Effector memory CD8-positive, alpha-beta T cell (primary cell): ENCODE measurements at regions not wholly inside any gene's neighbourhood (a gene's known extent, or its start where the extent isn't known, plus 50 kb on each side); places are given as distances from the start of the nearest gene placed in this dataset.

Experiments
- ATAC-seq: fragments of 150-1000 bp; cut with Tn5 transposase; replicated peaks from 2 replicates; pipeline ENCODE4 v1.10.0; 2021; ENCODE audit warnings: mild to moderate bottlenecking, moderate library complexity
- DNase-seq, 3 experiments: peaks; one replicate each; pipeline ENCODE4 v3.0.0; 2021
- H3K27ac Mint-ChIP-seq, 2 donors: one replicate each; pipeline ENCODE4 v1.8.0; 2022; ENCODE audit warnings: mild to moderate bottlenecking in 2 of 2, mixed read lengths in 2 of 2, moderate library complexity in 2 of 2
- H3K27me3 Mint-ChIP-seq, 2 donors: one replicate each; pipeline ENCODE4 v1.8.0; 2022; ENCODE audit warnings: mixed read lengths in 2 of 2
- H3K36me3 Mint-ChIP-seq: one replicate; pipeline ENCODE4 v1.8.0; 2022; ENCODE audit warnings: mild to moderate bottlenecking, moderate library complexity, mixed read lengths; ENCODE audit not compliant: insufficient read depth
- H3K4me1 Mint-ChIP-seq, 2 donors: one replicate each; pipeline ENCODE4 v1.8.0; 2022; ENCODE audit warnings: low read depth in 2 of 2, mixed read lengths in 2 of 2
- H3K4me3 Mint-ChIP-seq, 2 donors: one replicate each; pipeline ENCODE4 v1.8.0; 2022; ENCODE audit warnings: mild to moderate bottlenecking in 2 of 2, mixed read lengths in 2 of 2, moderate library complexity in 2 of 2
- H3K9me3 Mint-ChIP-seq, 2 donors: one replicate each; pipeline ENCODE4 v1.8.0; 2022; ENCODE audit warnings: mixed read lengths in 2 of 2

- Mint-ChIP-seq H3K4me1 (no peaks in the 10 kb centered on the region), H3K9me3 (peaks cover 1 to 11% of the 10 kb centered on the region in 2 donors), H3K36me3 (no peaks in the 10 kb centered on the region), H3K27ac (no peak overlapping the region), H3K4me3 (no peak overlapping the region), H3K27me3 (no peaks in the 10 kb centered on the region)
- ATAC-seq: no peak
- no peak for DNase-seq
These were observed 138.8 kb downstream of the GABRG1 start for GRCh38 chr4:45985038-45985437.

- Mint-ChIP-seq H3K4me1 (no peaks in the 10 kb centered on the region), H3K4me3 (no peak overlapping the region), H3K36me3 (no peaks in the 10 kb centered on the region), H3K9me3 (peaks cover 3 to 8% of the 10 kb centered on the region in 2 donors), H3K27ac (no peak overlapping the region), H3K27me3 (no peaks in the 10 kb centered on the region)
- ATAC-seq: no peak
- DNase-seq: no peak
These were observed 152.7 kb downstream of the GABRG1 start for GRCh38 chr4:45971108-45971507.

GRCh38 chr4:45957353-45957752 is 166.5 kb downstream of the GABRG1 start:
- ATAC-seq (no peak), DNase-seq (no peak)
- Mint-ChIP-seq H3K27me3 (no peaks in the 10 kb centered on the region), H3K36me3 (no peaks in the 10 kb centered on the region), H3K4me1 (no peaks in the 10 kb centered on the region), H3K9me3 (peaks cover 0 to 3% of the 10 kb centered on the region in 2 donors), H3K27ac (no peak overlapping the region), H3K4me3 (no peak overlapping the region)

- H3K27ac Mint-ChIP-seq: no peak overlapping the region
- ATAC-seq (no peak), DNase-seq (no peak)
- no peaks in the 10 kb centered on the region for H3K36me3 Mint-ChIP-seq
- H3K9me3 Mint-ChIP-seq: no peaks in the 10 kb centered on the region
- H3K4me3 Mint-ChIP-seq: no peak overlapping the region
- no peaks in the 10 kb centered on the region for H3K4me1 Mint-ChIP-seq
- H3K27me3 Mint-ChIP-seq: no peaks in the 10 kb centered on the region
These were observed 169.6 kb downstream of the GABRG1 start for GRCh38 chr4:45954276-45954675.

- Mint-ChIP-seq H3K27ac (no peak overlapping the region), H3K36me3 (no peaks in the 10 kb centered on the region), H3K9me3 (peaks cover 7 to 11% of the 10 kb centered on the region in 2 donors), H3K4me1 (no peaks in the 10 kb centered on the region), H3K4me3 (no peak overlapping the region), H3K27me3 (no peaks in the 10 kb centered on the region)
- ATAC-seq (no peak), DNase-seq (no peak)
These were observed 172.7 kb downstream of the GABRG1 start for GRCh38 chr4:45951153-45951552.

- H3K27ac Mint-ChIP-seq: no peak overlapping the region
- H3K4me1 Mint-ChIP-seq: no peaks in the 10 kb centered on the region
- no peaks in the 10 kb centered on the region for H3K36me3 Mint-ChIP-seq
- no peak overlapping the region for H3K4me3 Mint-ChIP-seq
- ATAC-seq (no peak), DNase-seq (no peak)
- no peaks in the 10 kb centered on the region for H3K27me3 Mint-ChIP-seq
- peaks cover 10 to 13% of the 10 kb centered on the region in 2 donors for H3K9me3 Mint-ChIP-seq
These were observed 177.2 kb downstream of the GABRG1 start for GRCh38 chr4:45946699-45947098.

GRCh38 chr4:45944000-45944399 is 179.9 kb downstream of the GABRG1 start:
- no peaks in the 10 kb centered on the region for H3K27me3 Mint-ChIP-seq
- DNase-seq: no peak
- no peak overlapping the region for H3K27ac Mint-ChIP-seq
- H3K4me1 Mint-ChIP-seq: no peaks in the 10 kb centered on the region
- H3K9me3 Mint-ChIP-seq: peaks cover 12 to 20% of the 10 kb centered on the region in 2 donors
- H3K36me3 Mint-ChIP-seq: no peaks in the 10 kb centered on the region
- ATAC-seq: no peak
- no peak overlapping the region for H3K4me3 Mint-ChIP-seq

- H3K27ac Mint-ChIP-seq: no peak overlapping the region
- no peaks in the 10 kb centered on the region for H3K4me1 Mint-ChIP-seq
- peaks cover 4 to 9% of the 10 kb centered on the region in 2 donors for H3K9me3 Mint-ChIP-seq
- no peak overlapping the region for H3K4me3 Mint-ChIP-seq
- DNase-seq (no peak), ATAC-seq (no peak)
- no peaks in the 10 kb centered on the region for H3K27me3 Mint-ChIP-seq
- no peaks in the 10 kb centered on the region for H3K36me3 Mint-ChIP-seq
These were observed 184.8 kb downstream of the GABRG1 start for GRCh38 chr4:45939056-45939455.

- Mint-ChIP-seq H3K27ac (no peak overlapping the region), H3K36me3 (no peaks in the 10 kb centered on the region), H3K4me3 (no peak overlapping the region), H3K9me3 (peaks cover 0 to 4% of the 10 kb centered on the region in 2 donors), H3K27me3 (no peaks in the 10 kb centered on the region), H3K4me1 (no peaks in the 10 kb centered on the region)
- no peak for DNase-seq
- no peak for ATAC-seq
These were observed 192.7 kb downstream of the GABRG1 start for GRCh38 chr4:45931154-45931553.

GRCh38 chr4:45927641-45928040 is 196.2 kb downstream of the GABRG1 start:
- Mint-ChIP-seq H3K36me3 (no peaks in the 10 kb centered on the region), H3K4me1 (no peaks in the 10 kb centered on the region), H3K27me3 (no peaks in the 10 kb centered on the region), H3K27ac (no peak overlapping the region), H3K4me3 (no peak overlapping the region), H3K9me3 (peaks cover 0 to 9% of the 10 kb centered on the region in 2 donors)
- DNase-seq (no peak), ATAC-seq (no peak)

GRCh38 chr4:45925809-45926208 is 198.0 kb downstream of the GABRG1 start:
- H3K27ac Mint-ChIP-seq: no peak overlapping the region
- ATAC-seq (no peak), DNase-seq (no peak)
- no peaks in the 10 kb centered on the region for H3K27me3 Mint-ChIP-seq
- H3K4me3 Mint-ChIP-seq: no peak overlapping the region
- H3K9me3 Mint-ChIP-seq: peaks cover 0 to 10% of the 10 kb centered on the region in 2 donors
- H3K36me3 Mint-ChIP-seq: no peaks in the 10 kb centered on the region
- no peaks in the 10 kb centered on the region for H3K4me1 Mint-ChIP-seq

- Mint-ChIP-seq H3K36me3 (no peaks in the 10 kb centered on the region), H3K27ac (no peak overlapping the region), H3K27me3 (no peaks in the 10 kb centered on the region), H3K4me1 (no peaks in the 10 kb centered on the region), H3K4me3 (no peak overlapping the region), H3K9me3 (peaks cover 0 to 14% of the 10 kb centered on the region in 2 donors)
- ATAC-seq: no peak
- DNase-seq: no peak
These were observed 203.0 kb downstream of the GABRG1 start for GRCh38 chr4:45920861-45921260.

- ATAC-seq (no peak), DNase-seq (no peak)
- Mint-ChIP-seq H3K27ac (no peak overlapping the region), H3K27me3 (no peaks in the 10 kb centered on the region), H3K36me3 (peaks cover 3% of the 10 kb centered on the region), H3K4me3 (no peak overlapping the region), H3K9me3 (peaks cover 0 to 7% of the 10 kb centered on the region in 2 donors), H3K4me1 (no peaks in the 10 kb centered on the region)
These were observed 213.3 kb downstream of the GABRG1 start for GRCh38 chr4:45910511-45910910.

GRCh38 chr4:45897946-45898585 is 225.8 kb downstream of the GABRG1 start:
- H3K9me3 Mint-ChIP-seq: peaks cover 0 to 4% of the 10 kb centered on the region in 2 donors
- no peak overlapping the region for H3K4me3 Mint-ChIP-seq
- no peak for DNase-seq
- no peak for ATAC-seq
- H3K4me1 Mint-ChIP-seq: no peaks in the 10 kb centered on the region
- H3K27me3 Mint-ChIP-seq: no peaks in the 10 kb centered on the region
- no peak overlapping the region for H3K27ac Mint-ChIP-seq
- no peaks in the 10 kb centered on the region for H3K36me3 Mint-ChIP-seq
